SK-N-SH treated with all-trans-retinoic acid at 6 μM for 48 hours (cell line): ENCODE measurements at regions not wholly inside any gene's neighbourhood (a gene's known extent, or its start where the extent isn't known, plus 50 kb on each side); places are given as distances from the start of the nearest gene placed in this dataset.

ENCODE experiments used
- ATAC-seq: fragments of 200-7000 bp; cut with Tn5 transposase; 3 replicates; pipeline ENCODE4 v1.9.1; 2020; ENCODE audit warnings: mild to moderate bottlenecking, moderate library complexity
- ARNTL ChIP-seq: fragments of 450-650 bp; formaldehyde crosslinking; IDR thresholded peaks from 2 replicates; pipeline ENCODE4 v1.5.0; 2020; ENCODE audit warnings: low read depth, mild to moderate bottlenecking, moderate library complexity, borderline replicate concordance
- BACH2 ChIP-seq: fragments of 250-450 bp; sonication (Bioruptor Pico); IDR thresholded peaks from 2 replicates; pipeline ENCODE4 v1.9.0; 2021; ENCODE audit warnings: mild to moderate bottlenecking, borderline replicate concordance
- CREB5 ChIP-seq: fragments of 250-450 bp; sonication (Bioruptor Pico); IDR thresholded peaks from 2 replicates; pipeline ENCODE4 v1.5.1; 2020; ENCODE audit warnings: low read depth, mild to moderate bottlenecking, moderate library complexity
- CSDC2 ChIP-seq: fragments of 250-450 bp; sonication (Bioruptor Pico); IDR thresholded peaks from 2 replicates; pipeline ENCODE4 v1.5.0; 2020; ENCODE audit warnings: mild to moderate bottlenecking, moderate library complexity
- CSRNP3 ChIP-seq: fragments of 250-450 bp; sonication (Bioruptor Pico); IDR thresholded peaks from 2 replicates; pipeline ENCODE4 v1.5.1; 2021; ENCODE audit warnings: mild to moderate bottlenecking, moderate library complexity
- ESRRG ChIP-seq: fragments of 250-450 bp; sonication (Bioruptor Pico); IDR thresholded peaks from 2 replicates; pipeline ENCODE4 v1.6.1; 2021; ENCODE audit warnings: mild to moderate bottlenecking
- GLIS3 ChIP-seq: fragments of 250-450 bp; sonication (Bioruptor Pico); IDR thresholded peaks from 2 replicates; pipeline ENCODE4 v1.5.0; 2020; ENCODE audit warnings: mild to moderate bottlenecking, moderate library complexity
- ISL1 ChIP-seq: fragments of 250-450 bp; sonication (Bioruptor Pico); IDR thresholded peaks from 2 replicates; pipeline ENCODE4 v2.1.2; 2022; ENCODE audit warnings: mild to moderate bottlenecking, moderate library complexity
- OSR1 ChIP-seq: fragments of 250-450 bp; sonication (Bioruptor Pico); IDR thresholded peaks from 2 replicates; pipeline ENCODE4 v1.8.0; 2022; ENCODE audit warnings: moderate library complexity, mild to moderate bottlenecking, inconsistent platforms
- PATZ1 ChIP-seq: fragments of 250-450 bp; sonication (Bioruptor Pico); IDR thresholded peaks from 2 replicates; pipeline ENCODE4 v1.8.0; 2020; ENCODE audit warnings: mild to moderate bottlenecking, moderate library complexity, borderline replicate concordance
- POU6F1 ChIP-seq: fragments of 250-450 bp; sonication (Bioruptor Pico); IDR thresholded peaks from 2 replicates; pipeline ENCODE4 v1.8.0; 2021; ENCODE audit warnings: low read depth, mild to moderate bottlenecking, moderate library complexity, borderline replicate concordance
- PPARA ChIP-seq: fragments of 250-450 bp; sonication (Bioruptor Pico); IDR thresholded peaks from 2 replicates; pipeline ENCODE4 v1.5.0; 2020; ENCODE audit warnings: mild to moderate bottlenecking, borderline replicate concordance
- RARB ChIP-seq: fragments of 250-450 bp; sonication (Bioruptor Pico); IDR thresholded peaks from 2 replicates; pipeline ENCODE4 v1.8.0; 2021; ENCODE audit warnings: mild to moderate bottlenecking, moderate library complexity
- SNAI2 ChIP-seq: fragments of 250-450 bp; sonication (Bioruptor Pico); IDR thresholded peaks from 2 replicates; pipeline ENCODE4 v1.5.0; 2020; ENCODE audit warnings: mild to moderate bottlenecking, moderate library complexity
- TCF4 ChIP-seq: fragments of 250-450 bp; sonication (Bioruptor Pico); IDR thresholded peaks from 2 replicates; pipeline ENCODE4 v1.8.0; 2021; ENCODE audit warnings: mild to moderate bottlenecking, moderate library complexity, borderline replicate concordance
- TSHZ2 ChIP-seq: fragments of 250-450 bp; sonication (Bioruptor Pico); IDR thresholded peaks from 2 replicates; pipeline ENCODE4 v1.5.0; 2020; ENCODE audit warnings: mild to moderate bottlenecking, moderate library complexity
- ZC3H10 ChIP-seq: fragments of 250-450 bp; sonication (Bioruptor Pico); IDR thresholded peaks from 2 replicates; pipeline ENCODE4 v1.5.1; 2021; ENCODE audit warnings: mild to moderate bottlenecking, moderate library complexity
- ZFP30 ChIP-seq: fragments of 450-650 bp; formaldehyde crosslinking; IDR thresholded peaks from 2 replicates; pipeline ENCODE4 v1.5.0; 2022; ENCODE audit warnings: mild to moderate bottlenecking, moderate library complexity
- ZNF565 ChIP-seq: fragments of 450-650 bp; formaldehyde crosslinking; conservative IDR thresholded peaks from 2 replicates; pipeline ENCODE4 v1.5.0; 2020; ENCODE audit warnings: low read depth, mild to moderate bottlenecking, moderate library complexity
- ZNF70 ChIP-seq: fragments of 450-650 bp; formaldehyde crosslinking; IDR thresholded peaks from 2 replicates; pipeline ENCODE4 v1.5.0; 2020; ENCODE audit warnings: mild to moderate bottlenecking, moderate library complexity

- TF ChIP-seq ESRRG (CRISPR knock-in tag) = no peak
- no peak for TF ChIP-seq POU6F1 (CRISPR knock-in tag)
- no peak for TF ChIP-seq OSR1 (CRISPR knock-in tag)
- no peak for TF ChIP-seq CREB5
- no peak for TF ChIP-seq ZFP30 (CRISPR knock-in tag)
- TF ChIP-seq GLIS3 = no peak
- TF ChIP-seq ZC3H10 (CRISPR knock-in tag) = no peak
- no peak for TF ChIP-seq CSDC2
- no peak for TF ChIP-seq TSHZ2
- no peak for TF ChIP-seq TCF4 (CRISPR knock-in tag)
- TF ChIP-seq ARNTL (CRISPR knock-in tag) = no peak
- TF ChIP-seq ISL1 = no peak
- no peak for TF ChIP-seq SNAI2 (CRISPR knock-in tag)
- TF ChIP-seq PATZ1 (CRISPR knock-in tag) = no peak
- no peak for TF ChIP-seq ZNF70 (CRISPR knock-in tag)
- TF ChIP-seq RARB (CRISPR knock-in tag) = no peak
- TF ChIP-seq CSRNP3 (CRISPR knock-in tag) = no peak
- no peak for TF ChIP-seq ZNF565 (CRISPR knock-in tag)
- TF ChIP-seq PPARA = no peak
- TF ChIP-seq BACH2 = no peak
- TF ChIP-seq, all 23 proteins: peak for 0
- ATAC-seq = no peak
Measured at GRCh38 chr6:117817992-117818391, 89.1 kb upstream of the SLC35F1 start.

GRCh38 chr6:117818449-117818848, 88.6 kb upstream of the SLC35F1 start:
- TF ChIP-seq BACH2 = no peak
- TF ChIP-seq ZNF565 (CRISPR knock-in tag) = no peak
- TF ChIP-seq PPARA = no peak
- no peak for TF ChIP-seq TCF4 (CRISPR knock-in tag)
- TF ChIP-seq CSDC2 = no peak
- TF ChIP-seq POU6F1 (CRISPR knock-in tag) = no peak
- no peak for TF ChIP-seq RARB (CRISPR knock-in tag)
- no peak for ATAC-seq
